HG03520 (cell line): ENCODE measurements at regions not wholly inside any gene's neighbourhood (a gene's known extent, or its start where the extent isn't known, plus 50 kb on each side); places are given as distances from the start of the nearest gene placed in this dataset.
"Not testable (repeated sequence)": the region's sequence is repeated elsewhere in the genome, so short reads cannot be mapped to it uniquely, and the experiment has no call there.

Experiments used
- ATAC-seq: cut with Tn5 transposase; IDR thresholded peaks from one replicate; pipeline ENCODE4 v1.9.1; 2021; ENCODE audit warnings: mild to moderate bottlenecking, moderate library complexity; ENCODE audit not compliant: unreplicated experiment

GRCh38 chr16:85449191-85449884 is 163.8 kb upstream of the GSE1 start:
- no peak for ATAC-seq

GRCh38 chr16:85449885-85450245 is 163.3 kb upstream of the GSE1 start:
- ATAC-seq: no peak

GRCh38 chr16:85451142-85451541 is 162.0 kb upstream of the GSE1 start:
- ATAC-seq: not testable (repeated sequence)

GRCh38 chr16:85451641-85452363 is 161.3 kb upstream of the GSE1 start:
- ATAC-seq: no peak

- no peak for ATAC-seq
Measured at GRCh38 chr16:85452364-85453193, 160.5 kb upstream of the GSE1 start.

- no peak for ATAC-seq
Measured at GRCh38 chr16:85453194-85453678, 159.9 kb upstream of the GSE1 start.

- ATAC-seq: no peak
Measured at GRCh38 chr16:85453703-85454102, 159.4 kb upstream of the GSE1 start.

GRCh38 chr16:85454171-85454872 is 158.8 kb upstream of the GSE1 start:
- no peak for ATAC-seq

GRCh38 chr16:85455534-85455933 is 157.6 kb upstream of the GSE1 start:
- no peak for ATAC-seq

GRCh38 chr16:85457366-85457765 is 155.8 kb upstream of the GSE1 start:
- ATAC-seq: no peak

GRCh38 chr16:85458968-85459367 is 154.2 kb upstream of the GSE1 start:
- ATAC-seq: no peak

GRCh38 chr16:85459529-85460251 is 153.4 kb upstream of the GSE1 start:
- no peak for ATAC-seq

- no peak for ATAC-seq
Measured at GRCh38 chr16:85460252-85461021, 152.7 kb upstream of the GSE1 start.

- ATAC-seq: no peak
Measured at GRCh38 chr16:85461022-85461813, 151.9 kb upstream of the GSE1 start.

GRCh38 chr16:85461814-85462713 is 151.1 kb upstream of the GSE1 start:
- ATAC-seq: no peak

GRCh38 chr16:85462714-85463611 is 150.2 kb upstream of the GSE1 start:
- no peak for ATAC-seq
